ENCODE measurements at regions not wholly inside any gene's neighbourhood (a gene's known extent, or its start where the extent isn't known, plus 50 kb on each side); places are given as distances from the start of the nearest gene placed in this dataset.
A peak's percentile ranks its signal among the peaks of the same experiment; 100 is the strongest.

DNA sequence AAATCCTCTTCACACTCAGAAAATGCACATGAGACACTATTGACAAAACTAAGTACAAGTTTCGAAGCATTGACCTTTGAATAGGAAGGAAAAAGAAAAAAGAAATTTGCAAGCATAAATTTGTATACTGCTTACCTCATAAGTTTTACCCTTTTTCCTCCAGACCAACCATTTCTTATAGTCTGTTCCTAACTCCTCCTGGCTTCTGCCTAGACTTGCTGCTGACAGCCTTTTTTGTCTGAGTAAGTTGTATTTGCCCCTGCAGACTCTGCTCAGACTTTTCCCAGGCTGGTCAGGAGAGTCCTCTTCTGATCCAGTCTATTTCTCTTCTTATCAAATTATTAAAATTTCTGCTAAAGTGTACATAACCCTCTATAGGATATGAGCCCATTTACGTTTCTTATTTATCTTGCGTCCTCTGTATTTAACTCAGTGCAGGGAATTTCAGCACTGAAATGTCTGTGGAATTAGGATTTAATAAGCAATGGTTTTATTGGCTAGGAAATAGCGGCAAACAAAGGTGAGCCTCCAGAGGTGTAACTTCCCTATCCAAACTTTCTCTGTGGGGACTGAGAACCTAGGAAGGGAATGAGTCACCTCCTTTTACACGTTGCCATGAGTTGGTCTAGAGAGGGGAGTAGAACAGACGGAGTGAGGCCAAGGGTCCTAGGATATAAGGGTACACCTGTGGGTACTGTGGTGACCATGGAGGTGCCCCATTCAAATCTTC is 207.1 kb upstream of the MARCKS start:
- DNase-seq (ENCODE audit: low read depth): no peak
- TF ChIP-seq, protein P1, sequence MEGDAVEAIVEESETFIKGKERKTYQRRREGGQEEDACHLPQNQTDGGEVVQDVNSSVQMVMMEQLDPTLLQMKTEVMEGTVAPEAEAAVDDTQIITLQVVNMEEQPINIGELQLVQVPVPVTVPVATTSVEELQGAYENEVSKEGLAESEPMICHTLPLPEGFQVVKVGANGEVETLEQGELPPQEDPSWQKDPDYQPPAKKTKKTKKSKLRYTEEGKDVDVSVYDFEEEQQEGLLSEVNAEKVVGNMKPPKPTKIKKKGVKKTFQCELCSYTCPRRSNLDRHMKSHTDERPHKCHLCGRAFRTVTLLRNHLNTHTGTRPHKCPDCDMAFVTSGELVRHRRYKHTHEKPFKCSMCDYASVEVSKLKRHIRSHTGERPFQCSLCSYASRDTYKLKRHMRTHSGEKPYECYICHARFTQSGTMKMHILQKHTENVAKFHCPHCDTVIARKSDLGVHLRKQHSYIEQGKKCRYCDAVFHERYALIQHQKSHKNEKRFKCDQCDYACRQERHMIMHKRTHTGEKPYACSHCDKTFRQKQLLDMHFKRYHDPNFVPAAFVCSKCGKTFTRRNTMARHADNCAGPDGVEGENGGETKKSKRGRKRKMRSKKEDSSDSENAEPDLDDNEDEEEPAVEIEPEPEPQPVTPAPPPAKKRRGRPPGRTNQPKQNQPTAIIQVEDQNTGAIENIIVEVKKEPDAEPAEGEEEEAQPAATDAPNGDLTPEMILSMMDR (conservative IDR thresholded peaks at IDR 0.05; ENCODE audit: low read depth, low read length): no peak
- H3K4me3 ChIP-seq (ENCODE audit: low read depth, low read length): no peak overlapping the region

DNA sequence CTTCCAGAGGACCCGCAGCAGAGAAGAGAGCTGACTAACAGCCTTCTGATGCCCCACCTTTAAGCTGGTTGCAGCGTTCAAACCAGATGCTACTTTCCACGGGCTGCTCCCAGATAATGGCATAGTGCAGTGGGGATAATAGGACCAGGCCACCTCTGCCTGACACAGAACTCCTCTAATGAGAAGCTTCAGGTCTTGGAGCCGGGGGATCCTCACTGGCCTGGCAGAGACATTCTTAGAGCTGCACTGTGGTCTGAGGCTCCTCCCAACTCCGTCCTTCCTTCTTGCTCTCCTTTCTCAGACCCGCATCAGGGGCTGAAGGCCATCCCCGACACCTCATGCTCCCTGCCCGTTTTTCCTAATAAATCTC is 206.6 kb upstream of the MARCKS start:
- DNase-seq (ENCODE audit: low read depth): no peak
- TF ChIP-seq, protein P1 (conservative IDR thresholded peaks at IDR 0.05; ENCODE audit: low read depth, low read length): no peak
- H3K4me3 ChIP-seq (ENCODE audit: low read depth, low read length): no peak overlapping the region

DNA sequence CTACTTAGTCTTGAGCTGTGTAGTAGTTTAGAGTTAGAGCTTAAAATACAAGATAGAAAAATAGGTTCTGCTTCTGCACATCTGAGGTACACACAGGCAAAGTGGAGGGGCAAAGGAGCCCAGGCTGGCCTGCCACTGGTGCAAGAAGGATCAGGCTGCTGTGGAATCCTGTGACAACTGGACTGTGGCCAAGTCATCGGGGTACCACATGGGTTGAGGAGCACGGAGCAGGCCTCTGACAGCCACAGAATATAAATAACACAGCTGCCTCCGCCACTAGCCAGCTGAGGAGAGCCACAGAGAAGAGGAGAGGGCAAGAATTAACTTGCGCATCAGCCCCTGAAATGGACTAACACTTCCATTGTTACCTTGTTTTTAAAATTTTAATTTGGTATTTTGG is 206.0 kb upstream of the MARCKS start:
- H3K4me3 ChIP-seq (ENCODE audit: low read depth, low read length): no peak overlapping the region
- TF ChIP-seq, protein P1 (conservative IDR thresholded peaks at IDR 0.05; ENCODE audit: low read depth, low read length): no peak
- DNase-seq (ENCODE audit: low read depth): no peak

DNA sequence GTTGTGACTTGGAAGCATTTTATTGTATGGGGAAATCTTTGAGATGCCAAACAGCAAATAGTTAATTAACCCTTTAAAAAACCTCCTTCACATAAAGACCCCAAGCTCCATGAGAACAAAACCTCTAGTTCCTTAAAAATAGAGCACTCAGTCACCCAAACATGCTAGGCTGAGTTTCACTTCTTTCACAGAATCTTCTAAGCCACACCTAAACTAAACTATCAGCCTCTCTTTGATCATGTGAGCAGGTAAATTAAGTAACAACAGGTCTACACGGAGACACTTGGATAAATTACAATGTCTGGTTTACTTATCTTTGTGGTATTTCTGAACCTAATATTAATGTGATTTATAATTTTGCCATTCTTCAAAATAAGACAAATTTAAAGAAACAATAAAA is 205.2 kb upstream of the MARCKS start:
- no peak overlapping the region for H3K4me3 ChIP-seq (ENCODE audit: low read depth, low read length)
- DNase-seq (ENCODE audit: low read depth): no peak
- TF ChIP-seq, protein P1 (conservative IDR thresholded peaks at IDR 0.05; ENCODE audit: low read depth, low read length): no peak

DNA sequence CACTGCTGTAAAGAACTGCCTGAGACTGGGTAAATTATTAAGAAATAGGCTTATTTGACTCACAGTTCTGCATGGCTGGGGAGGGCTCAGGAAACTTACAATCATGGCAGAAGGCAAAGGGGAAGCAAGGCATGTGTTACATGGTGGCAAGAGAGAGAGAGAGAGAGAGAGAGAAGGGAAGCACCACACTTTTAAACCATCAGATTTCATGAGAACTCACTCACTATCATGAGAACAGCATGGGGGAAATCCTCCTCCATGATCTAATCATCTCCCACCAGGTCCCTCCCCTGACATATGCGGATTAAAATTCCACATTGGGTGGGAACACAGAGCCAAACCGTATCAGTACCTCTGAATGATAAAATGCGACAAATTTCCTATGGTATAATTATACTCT is 203.9 kb upstream of the MARCKS start:
- TF ChIP-seq, protein P1 (conservative IDR thresholded peaks at IDR 0.05; ENCODE audit: low read depth, low read length): no peak
- DNase-seq (ENCODE audit: low read depth): no peak
- no peak overlapping the region for H3K4me3 ChIP-seq (ENCODE audit: low read depth, low read length)

DNA sequence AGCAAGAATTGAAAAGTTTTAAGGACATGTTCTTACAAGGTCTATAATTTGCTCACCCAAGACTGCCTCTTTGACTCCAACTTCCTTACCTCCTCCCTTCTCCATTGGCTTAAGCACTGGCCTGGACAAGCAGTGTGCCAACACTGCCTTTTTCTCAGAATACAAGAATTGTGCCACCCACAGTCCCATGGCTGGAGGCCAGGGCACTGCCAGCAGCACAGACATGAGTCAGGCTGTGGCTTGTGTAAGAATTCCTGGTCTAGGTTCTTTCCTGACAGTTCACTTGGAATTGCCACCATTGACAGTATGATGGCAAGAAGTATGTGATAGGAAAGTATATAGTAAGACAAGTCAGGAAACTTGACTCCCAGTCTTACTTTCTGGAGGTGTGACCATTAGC is 202.7 kb upstream of the MARCKS start:
- TF ChIP-seq, protein P1 (conservative IDR thresholded peaks at IDR 0.05; ENCODE audit: low read depth, low read length): no peak
- H3K4me3 ChIP-seq (ENCODE audit: low read depth, low read length): no peak overlapping the region
- DNase-seq (ENCODE audit: low read depth): peak; percentile 93

DNA sequence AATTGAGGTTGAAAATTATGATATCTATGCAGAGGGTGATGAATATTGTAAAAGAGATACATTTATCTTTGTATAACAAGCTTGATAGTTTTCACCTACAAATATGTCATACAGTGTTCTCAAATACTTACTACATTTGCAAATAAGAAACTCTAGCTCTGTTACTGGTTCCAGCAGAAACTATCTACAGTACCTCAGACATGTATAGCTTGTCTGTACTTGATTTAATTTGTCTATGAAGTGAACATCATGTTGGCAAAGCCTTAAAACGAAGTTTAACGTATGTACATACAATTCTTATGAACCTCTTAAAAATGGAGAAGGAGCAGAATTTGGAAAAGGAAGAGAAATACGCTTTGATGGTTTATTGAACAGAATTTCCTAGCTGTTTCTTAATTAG is 201.4 kb upstream of the MARCKS start:
- H3K4me3 ChIP-seq (ENCODE audit: low read depth, low read length): no peak overlapping the region
- TF ChIP-seq, protein P1 (conservative IDR thresholded peaks at IDR 0.05; ENCODE audit: low read depth, low read length): no peak
- no peak for DNase-seq (ENCODE audit: low read depth)
